GM21526 (cell line): ENCODE measurements at regions not wholly inside any gene's neighbourhood (a gene's known extent, or its start where the extent isn't known, plus 50 kb on each side); places are given as distances from the start of the nearest gene placed in this dataset.

Experiments
- ATAC-seq: cut with Tn5 transposase; IDR thresholded peaks from one replicate; pipeline ENCODE4 v1.9.1; 2021; ENCODE audit warnings: moderate library complexity; ENCODE audit not compliant: unreplicated experiment, low FRiP score

DNA sequence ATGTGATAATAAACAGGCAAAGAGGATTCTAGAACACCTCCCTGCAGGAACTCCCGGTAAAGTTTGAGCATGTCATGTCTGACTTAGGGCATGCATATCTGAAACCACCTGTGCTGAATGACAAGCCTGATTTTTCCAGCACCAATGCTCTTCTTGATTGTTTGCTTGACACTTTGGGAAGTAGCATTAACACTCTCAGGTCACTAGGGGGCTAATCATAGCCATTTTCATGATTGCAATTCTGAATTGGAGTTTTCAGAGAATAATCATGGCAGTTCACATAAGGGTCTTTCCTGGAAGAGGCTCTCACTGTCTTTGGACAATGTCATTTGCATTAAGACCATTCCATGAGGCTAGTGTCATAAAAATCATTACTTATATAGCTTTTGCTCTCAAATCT is 234.4 kb upstream of the MTNR1B start:
- no peak for ATAC-seq

DNA sequence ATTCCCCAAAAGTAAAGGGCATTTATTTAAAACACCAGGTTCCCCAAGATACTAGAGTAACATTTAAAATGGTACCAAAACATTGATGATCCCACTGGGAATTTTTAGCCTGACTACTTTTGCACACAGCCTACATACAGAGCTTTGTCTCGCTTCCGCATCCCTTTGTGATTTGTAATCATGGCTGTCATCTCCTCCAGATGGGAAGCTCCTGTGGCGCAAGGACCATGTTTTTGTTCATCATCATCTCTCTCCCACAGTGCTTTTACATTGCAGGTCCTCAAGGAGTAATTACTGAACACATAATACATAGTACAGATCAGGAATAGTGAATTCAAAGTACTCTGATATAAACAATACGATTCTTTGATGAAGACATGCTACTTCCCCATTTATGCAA is 231.2 kb upstream of the MTNR1B start:
- no peak for ATAC-seq

DNA sequence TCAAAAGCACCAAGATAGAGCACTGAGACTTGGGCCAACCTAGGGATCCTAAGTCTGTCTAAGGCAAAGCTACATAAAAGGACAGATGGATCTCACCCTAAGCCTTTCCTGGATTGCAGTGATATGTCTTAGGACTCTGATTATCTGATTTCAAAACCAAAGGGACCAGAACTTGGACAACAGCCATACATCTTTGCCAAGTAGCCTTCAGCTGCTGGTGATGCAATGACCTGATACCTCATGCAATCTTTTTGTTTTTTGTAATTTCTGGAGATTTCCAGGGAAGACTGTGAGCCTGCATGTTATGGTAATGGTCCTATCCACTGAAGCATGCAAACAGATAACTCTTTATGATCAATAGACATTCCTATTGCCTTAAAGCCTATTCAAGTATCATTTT is 230.4 kb upstream of the MTNR1B start:
- no peak for ATAC-seq

DNA sequence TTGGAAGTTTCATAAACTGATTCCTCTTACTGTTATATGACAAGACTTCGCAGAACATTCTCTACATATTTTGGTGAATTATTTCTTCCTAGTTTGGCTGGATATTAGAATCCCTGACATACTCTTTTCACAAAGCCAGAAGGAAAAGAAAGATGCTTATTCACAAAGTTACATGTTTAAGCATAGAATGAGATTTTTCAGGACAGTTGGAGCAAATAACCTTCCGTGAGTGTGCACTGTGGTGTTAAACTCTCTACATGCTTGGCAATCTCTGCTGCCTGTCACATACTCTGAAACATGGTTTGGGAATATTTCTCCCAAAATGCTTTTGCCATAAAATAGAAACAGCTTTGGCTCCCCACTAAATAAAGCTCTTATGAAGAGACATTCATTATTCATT is 230.0 kb upstream of the MTNR1B start:
- no peak for ATAC-seq

DNA sequence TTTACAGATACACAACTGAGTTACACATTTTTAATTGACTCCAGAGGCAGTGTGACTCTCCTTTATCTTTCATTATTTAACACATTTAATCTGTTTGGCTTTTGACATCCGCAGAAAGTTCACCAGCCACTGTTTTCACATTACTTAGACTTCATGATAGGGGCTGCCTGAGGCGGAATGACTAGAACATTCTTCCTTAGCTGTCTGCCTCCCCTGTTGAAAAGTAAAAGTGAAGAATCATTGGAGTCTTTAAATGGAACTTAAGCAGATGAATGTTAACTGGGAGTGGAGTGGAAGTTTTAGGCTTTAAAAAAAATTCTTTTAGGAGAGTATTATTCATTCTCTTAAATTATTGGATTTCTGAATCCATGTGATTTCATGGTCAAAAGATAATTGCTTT is 229.2 kb upstream of the MTNR1B start:
- ATAC-seq = no peak

DNA sequence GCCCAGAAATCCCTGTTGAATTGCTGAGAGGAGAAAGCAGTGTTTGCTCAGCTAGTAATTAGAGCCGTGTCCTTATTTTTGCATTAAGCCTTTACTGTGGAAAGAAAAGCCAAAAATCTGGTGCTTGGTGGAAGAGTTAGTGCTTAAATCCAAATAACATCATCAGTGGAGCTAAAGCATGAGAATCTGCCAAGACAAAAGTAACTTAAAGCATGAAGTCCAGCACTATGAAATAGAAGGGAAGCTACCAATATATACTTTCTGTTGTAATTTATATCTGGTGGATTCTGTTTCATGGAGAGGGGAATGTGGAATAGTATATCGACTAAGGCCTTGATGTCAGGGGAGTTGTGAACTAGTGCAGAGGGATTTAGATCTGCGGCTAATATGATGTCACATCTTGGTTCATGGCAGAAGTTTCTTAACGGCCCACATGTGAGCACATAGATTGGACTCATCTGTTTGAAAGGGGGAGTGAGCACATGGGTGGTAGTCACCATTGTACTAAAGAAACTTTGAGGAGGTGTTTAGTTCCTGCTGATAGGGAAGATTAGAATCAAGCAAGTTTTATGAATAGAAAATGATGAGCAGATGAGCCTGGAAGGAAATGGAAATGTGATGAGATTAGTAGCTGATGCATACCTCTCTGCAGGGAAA is 224.4 kb upstream of the MTNR1B start:
- no peak for ATAC-seq

DNA sequence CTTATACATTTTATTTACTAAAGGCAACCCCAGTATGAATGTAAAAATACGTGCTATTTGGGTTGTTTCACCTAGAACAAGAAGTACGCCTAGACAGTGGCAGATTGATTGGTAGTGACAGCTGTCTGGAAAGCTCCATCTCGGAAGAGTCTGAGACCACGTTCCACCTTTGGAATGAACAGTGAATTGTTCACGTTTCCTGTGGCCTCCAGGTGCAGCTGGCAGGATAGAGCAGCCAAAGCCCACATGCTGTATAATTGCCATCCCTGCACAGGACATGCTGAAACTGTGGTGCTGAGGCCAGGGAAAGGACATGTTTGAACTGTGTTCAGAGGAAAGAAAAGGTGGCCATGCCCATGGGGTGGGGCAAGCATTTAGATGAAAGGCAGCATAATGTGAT is 218.7 kb upstream of the MTNR1B start:
- no peak for ATAC-seq

DNA sequence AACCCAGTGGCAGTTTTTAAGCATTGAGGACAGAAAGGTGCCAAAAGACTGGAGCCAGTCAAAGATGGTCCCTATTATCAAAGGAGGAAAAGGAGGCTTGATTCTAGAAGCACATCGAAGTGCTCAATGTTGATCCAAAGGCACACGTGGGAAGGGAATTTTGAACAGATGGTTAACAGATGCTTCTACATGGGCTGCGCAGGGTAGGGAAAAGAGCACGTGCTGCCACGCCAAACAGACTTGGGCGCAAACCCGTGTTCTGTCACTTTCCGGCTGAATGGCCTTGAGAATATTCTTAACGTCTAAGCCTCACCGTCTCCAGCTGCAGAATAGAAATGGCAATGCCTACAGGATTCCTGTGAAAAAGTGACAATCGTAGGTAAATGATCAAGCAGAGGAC is 217.9 kb upstream of the MTNR1B start:
- ATAC-seq = no peak

DNA sequence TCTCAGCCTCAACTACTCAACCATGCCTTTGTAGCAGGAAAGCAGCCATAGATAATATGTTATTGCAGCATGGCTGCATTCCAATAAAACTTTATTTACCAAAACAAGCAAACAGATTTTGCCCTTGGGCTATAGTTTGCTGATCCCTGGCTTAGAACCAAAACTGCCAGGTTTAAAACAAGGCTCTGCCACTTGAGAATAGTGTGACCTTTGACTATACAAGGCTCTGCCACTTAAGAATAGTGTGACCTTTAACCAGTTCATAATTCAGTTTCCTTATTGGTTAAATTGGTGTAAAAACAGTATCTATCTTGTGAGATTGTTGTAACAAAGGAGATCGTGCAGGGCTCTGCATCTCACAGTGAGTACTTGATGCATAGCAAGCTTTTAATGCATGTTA is 217.3 kb upstream of the MTNR1B start:
- no peak for ATAC-seq

DNA sequence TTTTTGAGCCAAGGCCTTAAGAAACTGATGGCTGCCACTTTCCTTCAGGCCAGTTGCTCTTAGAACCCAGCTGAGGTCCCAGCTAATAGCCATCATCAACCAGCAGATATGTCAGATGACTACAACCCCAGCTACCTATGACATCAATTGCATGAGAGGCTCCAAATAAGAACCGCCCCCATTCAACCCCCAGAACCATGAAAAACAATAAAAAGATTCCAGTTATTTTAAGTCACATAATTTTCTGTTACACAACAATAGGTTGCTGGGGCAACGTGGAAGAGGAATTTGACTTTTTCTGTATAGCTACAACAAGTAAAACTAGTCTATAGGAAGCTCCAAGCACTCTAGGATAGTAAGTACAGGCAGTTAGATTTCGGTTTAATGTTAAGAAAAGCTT is 216.3 kb upstream of the MTNR1B start:
- ATAC-seq = no peak

DNA sequence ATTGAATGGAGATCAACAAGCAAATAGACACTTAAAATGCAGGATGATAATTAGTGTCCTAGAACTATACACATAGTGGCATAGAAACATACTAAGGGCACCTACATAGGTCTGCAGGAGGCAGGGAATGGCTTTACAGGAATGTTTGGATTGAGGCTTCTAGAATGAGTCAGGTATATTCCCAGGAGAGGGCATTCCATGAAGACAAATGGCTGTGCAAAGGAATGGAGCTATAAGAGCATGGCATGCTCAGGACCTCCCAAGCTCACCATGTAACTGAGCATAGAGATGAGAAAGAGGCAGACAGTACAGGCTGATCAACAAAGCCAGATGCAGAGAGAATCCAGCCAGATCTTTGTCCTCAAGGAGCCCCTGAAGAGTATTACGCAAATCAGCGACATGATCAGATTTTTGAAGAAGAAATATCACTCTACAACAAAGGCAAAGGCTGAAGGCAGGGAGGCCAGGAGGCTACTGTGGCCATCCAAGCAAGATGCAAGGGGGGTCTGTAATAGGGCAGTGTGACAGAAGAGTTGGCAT is 211.1 kb upstream of the MTNR1B start:
- no peak for ATAC-seq

DNA sequence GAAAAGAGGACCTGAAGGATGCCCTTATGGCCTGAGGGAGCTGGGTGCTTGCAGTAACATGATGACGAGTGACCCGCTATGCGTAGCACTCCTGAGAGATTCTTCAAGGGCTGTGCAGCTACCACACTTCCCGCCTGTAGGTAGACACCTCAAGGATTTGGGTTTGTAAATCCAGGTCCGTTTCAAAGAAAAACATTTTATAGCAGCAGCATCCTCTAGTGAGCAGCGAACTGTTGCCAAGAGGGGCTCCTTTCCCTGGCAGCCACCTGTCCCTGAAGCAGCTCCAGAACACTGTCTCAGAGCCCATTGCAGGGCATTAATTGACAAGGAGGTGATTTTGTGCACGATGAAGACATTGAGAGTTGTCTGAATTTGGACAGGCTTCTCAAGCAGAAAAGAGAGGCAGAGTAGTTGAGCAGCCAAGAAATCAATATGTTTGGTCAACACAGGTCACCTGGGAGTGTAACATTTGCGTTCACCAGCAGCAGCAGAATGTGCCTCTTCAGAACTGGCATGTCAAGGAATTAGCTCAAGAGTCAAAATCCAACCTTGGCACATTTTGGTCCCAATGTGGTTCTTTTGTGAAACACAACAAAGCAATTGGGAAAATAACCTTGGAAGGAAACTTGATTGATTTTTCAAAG is 209.8 kb upstream of the MTNR1B start:
- ATAC-seq = no peak

DNA sequence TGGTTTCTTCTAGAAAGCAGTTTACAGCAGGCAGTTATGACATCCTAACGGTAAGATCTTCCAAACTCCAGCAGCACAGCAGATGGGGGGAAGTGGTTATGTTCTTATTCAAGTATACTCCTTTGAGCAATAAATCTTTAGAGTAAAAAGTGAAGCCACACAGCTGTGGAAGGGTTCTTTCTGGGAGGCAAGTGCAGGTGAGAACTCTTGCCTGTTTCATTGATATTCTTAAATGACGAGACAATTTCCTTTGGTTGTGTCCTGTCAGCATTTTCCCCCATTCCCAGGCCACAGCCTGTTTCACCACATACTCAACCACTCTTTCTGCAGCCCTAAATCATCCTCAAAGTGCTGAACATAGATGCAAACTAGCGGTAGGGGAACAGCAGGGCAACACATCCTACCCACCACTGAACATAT is 207.3 kb upstream of the MTNR1B start:
- ATAC-seq = no peak

DNA sequence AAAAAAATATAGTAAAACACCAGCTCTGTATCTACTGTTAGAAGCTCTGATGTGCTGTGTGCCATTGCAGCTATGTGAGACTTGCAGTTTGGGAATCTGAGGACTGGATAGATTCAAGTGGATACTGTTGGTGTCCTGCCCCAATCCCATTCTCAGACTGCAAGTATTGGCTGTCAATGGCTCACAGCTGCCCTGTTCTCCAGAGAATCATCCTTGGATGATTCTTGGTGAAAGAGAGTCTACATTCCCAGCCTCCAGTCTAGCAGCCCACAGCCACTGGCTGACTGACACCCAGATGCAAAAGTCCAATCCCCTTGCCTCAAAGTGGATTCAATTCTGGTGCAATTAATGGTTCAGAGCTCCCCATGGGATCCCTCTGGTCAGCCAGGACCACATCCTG is 206.1 kb upstream of the MTNR1B start:
- ATAC-seq = no peak

DNA sequence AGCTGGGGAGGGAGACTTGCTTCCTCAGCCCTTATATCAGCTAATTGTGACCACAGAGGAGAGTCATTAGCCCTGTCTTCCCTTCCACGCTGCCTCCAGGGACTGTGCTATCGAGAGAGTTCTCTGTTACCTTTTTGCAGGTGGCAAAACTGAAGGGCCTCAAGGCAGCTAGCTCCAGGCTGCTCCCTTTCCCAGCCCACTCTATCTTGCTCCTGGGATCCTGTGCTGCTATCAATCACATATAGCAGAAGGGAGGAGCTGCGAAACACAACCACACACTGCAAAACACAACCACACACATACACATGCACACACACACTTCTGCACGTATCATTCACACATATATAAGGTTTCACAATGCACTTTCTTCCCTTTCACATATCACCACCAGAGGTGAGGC is 205.3 kb upstream of the MTNR1B start:
- no peak for ATAC-seq

DNA sequence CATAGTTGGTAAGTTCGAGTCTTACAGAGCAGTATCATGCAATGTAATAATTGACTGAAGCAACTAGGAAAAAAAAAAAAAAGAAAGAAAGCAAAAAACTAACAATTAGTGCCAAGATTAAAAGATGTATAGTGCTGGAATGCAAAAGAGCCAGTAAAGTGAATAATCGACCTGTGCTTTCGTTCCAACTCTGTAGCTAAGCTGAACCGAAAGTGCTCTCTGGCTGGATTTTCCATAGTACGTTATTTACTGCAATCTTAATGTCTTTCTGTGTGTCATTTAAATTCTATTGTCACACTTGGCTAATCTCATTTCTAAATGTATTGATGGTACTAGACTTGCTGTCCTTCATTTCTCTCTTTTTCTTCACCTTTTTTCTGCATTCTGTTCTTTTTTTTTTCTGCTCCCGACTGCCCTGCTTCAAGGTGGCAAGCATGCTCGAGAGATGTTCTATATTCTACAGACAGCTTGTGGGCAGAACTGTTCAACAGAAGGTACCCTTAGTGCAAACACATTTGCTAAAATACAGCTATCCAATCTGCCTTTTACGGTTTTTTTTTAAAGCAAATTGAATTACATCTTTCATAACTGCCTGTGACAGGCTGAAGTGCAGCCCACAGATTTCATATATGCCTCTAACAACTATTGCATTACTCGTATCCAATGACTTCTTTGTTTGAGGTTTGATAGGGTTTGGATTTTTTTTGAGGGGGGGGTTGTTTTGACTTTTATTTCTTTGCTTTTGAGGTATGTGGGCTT is 204.2 kb upstream of the MTNR1B start:
- ATAC-seq = no peak

DNA sequence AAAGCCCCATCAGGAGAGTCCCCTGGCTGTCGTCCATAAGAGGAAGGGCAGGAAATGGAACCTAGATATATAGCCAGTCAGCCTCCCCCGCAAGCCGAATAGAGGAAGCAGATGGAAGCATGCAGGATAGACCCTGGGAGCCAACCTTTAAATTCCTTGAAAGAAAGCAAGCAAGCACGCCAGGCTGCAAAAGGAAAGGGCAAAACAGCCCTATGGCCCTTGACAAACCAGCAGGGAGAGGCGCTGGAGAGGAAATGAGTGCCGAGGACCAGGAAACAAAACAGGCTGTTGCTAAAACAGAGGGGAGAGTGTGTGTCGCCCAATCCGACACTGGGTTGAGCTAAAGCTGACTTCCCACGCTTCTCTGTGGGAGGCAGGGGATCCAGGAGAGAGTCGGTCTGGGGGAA is 203.5 kb upstream of the MTNR1B start:
- ATAC-seq = no peak

DNA sequence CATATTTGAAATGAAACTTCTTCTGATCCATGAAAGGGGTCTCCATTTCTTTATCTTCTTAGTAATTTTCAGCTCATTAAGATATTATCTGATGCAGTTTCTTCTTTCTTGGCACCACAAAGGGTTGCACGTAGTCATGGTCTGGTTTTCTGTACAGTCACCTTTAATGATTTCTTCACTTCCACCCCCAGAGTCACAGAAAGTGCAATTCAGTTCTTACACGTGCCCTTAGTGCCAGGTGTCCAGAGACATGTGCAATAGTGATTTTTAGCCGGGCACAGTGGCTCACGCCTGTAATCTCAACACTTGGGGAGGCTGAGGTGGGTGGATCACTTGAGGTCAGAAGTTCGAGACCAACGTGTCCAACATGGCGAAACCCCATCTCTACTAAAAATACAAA is 202.8 kb upstream of the MTNR1B start:
- no peak for ATAC-seq

DNA sequence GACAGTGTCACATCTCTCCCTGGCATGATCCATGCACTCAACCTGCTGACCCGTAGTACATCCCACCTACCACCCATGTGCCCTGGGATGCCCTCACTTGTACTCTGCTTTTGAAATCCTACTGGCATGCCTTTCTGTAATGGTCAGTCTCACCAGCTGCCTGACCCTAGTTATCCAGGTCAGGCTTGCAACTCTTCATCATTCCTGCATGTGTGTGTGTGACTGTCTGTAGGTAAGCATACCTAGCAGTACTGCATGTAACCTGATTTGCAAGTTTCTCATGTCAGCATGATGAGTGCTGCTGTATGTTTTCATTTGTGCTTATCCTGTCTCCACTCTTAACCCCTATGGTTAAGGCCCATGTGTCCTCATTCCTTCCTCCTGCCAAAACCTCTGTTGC is 202.0 kb upstream of the MTNR1B start:
- ATAC-seq = no peak

DNA sequence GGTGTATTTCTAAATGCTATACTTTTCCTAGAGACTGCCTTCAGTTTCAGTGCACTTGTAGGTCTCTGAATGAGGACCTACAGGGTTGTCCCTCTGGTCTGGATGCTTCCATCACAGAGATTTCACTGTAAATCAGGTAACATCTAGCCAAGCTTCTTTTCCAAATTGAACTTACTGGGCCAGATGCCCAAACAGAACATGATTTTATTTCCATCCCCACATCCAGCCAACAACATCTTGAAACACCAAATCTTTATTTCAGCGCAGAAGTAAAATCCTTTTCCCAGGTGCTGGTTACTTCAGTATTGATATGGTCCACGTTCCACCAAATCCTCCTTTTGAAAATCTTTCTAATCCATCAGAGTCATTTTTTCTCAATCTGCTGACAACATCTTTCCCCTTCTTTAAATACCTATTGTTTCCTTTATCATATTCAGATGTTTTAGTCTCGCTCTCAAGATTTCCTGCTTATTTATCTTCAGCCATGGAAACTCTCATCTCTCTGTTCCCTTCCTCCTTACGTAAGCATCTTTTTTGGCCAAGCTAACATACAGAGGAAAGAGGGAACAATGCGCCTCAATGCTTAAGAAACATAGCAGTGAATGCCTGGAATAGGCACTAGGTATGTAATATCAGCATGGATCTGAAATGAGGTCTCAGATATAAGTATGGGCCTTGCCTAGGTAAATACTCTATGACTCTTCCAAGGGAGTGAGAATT is 201.2 kb upstream of the MTNR1B start:
- no peak for ATAC-seq

DNA sequence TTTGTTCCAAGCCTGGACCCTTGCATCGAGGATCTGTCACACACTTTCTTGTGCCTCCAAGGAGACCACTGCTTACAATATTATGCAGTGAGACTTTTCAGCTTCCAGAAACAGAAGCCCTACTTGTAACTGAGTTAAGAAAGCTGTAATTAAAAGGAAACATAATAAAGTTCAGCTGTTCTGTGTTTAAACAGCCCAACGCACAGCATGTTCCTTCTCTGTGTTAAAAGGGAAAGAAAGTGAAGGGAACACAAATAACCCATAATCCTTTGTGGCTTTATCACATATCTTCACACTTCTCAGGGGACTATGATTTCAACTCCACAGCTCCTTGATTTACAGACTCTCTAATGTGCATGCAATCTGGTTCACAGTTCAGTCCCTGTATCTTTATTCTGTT is 200.3 kb upstream of the MTNR1B start:
- no peak for ATAC-seq
